ENCODE measurements at regions not wholly inside any gene's neighbourhood (a gene's known extent, or its start where the extent isn't known, plus 50 kb on each side); places are given as distances from the start of the nearest gene placed in this dataset.
A peak's percentile ranks its signal among the peaks of the same experiment; 100 is the strongest.

- DNase-seq, result no peak
Observed at GRCh38 chr16:26189536-26189935, 497.8 kb downstream of the HS3ST4 start.

- DNase-seq, result no peak
Observed at GRCh38 chr16:26194526-26194925, 502.8 kb downstream of the HS3ST4 start.

- no peak for DNase-seq
Observed at GRCh38 chr16:26195225-26195624, 503.5 kb downstream of the HS3ST4 start.

- no peak for DNase-seq
Observed at GRCh38 chr16:26196310-26196709, 504.6 kb downstream of the HS3ST4 start.

- DNase-seq, result no peak
Observed at GRCh38 chr16:26196802-26197201, 505.0 kb downstream of the HS3ST4 start.

- DNase-seq, result no peak
Observed at GRCh38 chr16:26197707-26198106, 505.9 kb downstream of the HS3ST4 start.

GRCh38 chr16:26198221-26198620 is 506.5 kb downstream of the HS3ST4 start:
- no peak for DNase-seq

GRCh38 chr16:26204138-26204537 is 512.4 kb downstream of the HS3ST4 start:
- no peak for DNase-seq

GRCh38 chr16:26211542-26211941 is 519.8 kb downstream of the HS3ST4 start:
- no peak for DNase-seq

GRCh38 chr16:26212599-26212998 is 520.8 kb downstream of the HS3ST4 start:
- DNase-seq, result no peak

- DNase-seq, result no peak
Observed at GRCh38 chr16:26214581-26215174, 522.9 kb downstream of the HS3ST4 start.

GRCh38 chr16:26220894-26221293 is 529.1 kb downstream of the HS3ST4 start:
- DNase-seq, result no peak

- no peak for DNase-seq
Observed at GRCh38 chr16:26231647-26232046, 539.9 kb downstream of the HS3ST4 start.

GRCh38 chr16:26240807-26241206 is 549.0 kb downstream of the HS3ST4 start:
- no peak for DNase-seq

GRCh38 chr16:26247063-26247462 is 555.3 kb downstream of the HS3ST4 start:
- DNase-seq, result no peak

GRCh38 chr16:26252598-26252997 is 560.8 kb downstream of the HS3ST4 start:
- DNase-seq, result no peak

GRCh38 chr16:26261621-26262020 is 569.9 kb downstream of the HS3ST4 start:
- DNase-seq, result no peak

- no peak for DNase-seq
Observed at GRCh38 chr16:26263406-26263805, 571.6 kb downstream of the HS3ST4 start.

- DNase-seq, result no peak
Observed at GRCh38 chr16:26267641-26268040, 575.9 kb downstream of the HS3ST4 start.

- DNase-seq, result no peak
Observed at GRCh38 chr16:26269673-26270072, 577.9 kb downstream of the HS3ST4 start.

- DNase-seq, result no peak
Observed at GRCh38 chr16:26273607-26274006, 581.8 kb downstream of the HS3ST4 start.

- no peak for DNase-seq
Observed at GRCh38 chr16:26275021-26275590, 583.3 kb downstream of the HS3ST4 start.

GRCh38 chr16:26276289-26276688 is 584.5 kb downstream of the HS3ST4 start:
- no peak for DNase-seq

- DNase-seq, result peak; percentile 1
Observed at GRCh38 chr16:26281381-26282110, 589.8 kb downstream of the HS3ST4 start.

All from fibroblast of skin of right quadriceps (primary cell).